ENCODE measurements at regions not wholly inside any gene's neighbourhood (a gene's known extent, or its start where the extent isn't known, plus 50 kb on each side); places are given as distances from the start of the nearest gene placed in this dataset.

DNA sequence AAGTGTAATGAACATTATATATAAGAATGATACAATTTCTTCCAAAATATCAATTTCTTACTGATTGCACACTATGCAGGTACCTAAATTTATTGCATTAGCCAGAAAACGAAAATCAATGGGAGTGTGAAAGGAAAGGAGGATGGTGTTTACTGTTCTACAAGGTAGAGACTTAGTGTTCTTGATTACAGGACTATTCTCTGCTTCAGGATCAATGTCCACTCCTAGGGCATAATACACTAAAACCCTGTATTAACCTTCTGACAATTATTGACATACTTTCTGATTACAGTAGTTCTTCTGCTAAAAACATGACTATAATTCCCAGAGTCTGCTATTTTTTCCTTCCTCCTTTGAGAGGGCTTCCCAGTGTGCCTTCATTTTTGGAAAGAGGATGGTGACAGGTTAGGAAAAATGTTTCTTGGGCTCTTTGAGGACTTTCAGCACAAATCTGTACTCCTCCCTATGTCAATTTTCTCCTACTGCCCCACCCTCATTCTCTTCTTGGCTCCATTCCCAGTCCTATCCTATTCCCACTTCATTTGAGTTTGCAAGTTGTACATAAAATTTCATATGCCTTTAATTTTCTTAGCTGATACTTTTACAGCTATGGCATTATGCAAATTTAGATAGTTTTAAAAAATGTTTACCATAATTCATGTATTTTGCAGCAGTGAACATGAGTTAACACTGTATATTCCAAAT, 278.9 kb downstream of the CENPW start:
- no peak for DNase-seq
- intact Hi-C loops (cut with micrococcal nuclease) = no loop called here
- no peaks in the 10 kb centered on the region for H3K36me3 Mint-ChIP-seq (ENCODE audit: low read depth)

DNA sequence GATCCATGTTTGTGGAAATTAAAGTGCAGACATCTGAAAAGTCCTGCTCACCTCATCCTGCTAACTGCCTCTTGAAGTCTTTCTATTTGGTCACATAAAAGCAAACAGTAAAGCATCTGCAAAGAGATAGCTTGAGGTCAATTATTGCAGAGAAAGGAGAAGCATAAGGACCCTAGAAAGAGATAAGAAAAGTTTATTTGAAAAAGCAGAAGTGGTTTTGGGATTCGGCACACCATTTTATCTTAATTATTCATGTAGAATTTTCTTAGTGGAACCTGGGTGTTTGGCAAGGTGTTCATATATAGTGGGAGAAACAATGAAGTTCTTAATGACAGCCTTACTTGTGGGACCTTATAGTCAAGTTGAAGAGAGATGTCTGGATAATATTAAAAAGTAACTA, 280.8 kb downstream of the CENPW start:
- Mint-ChIP-seq H3K9me3 (no peaks in the 10 kb centered on the region), H3K27ac (no peak overlapping the region), H3K4me1 (ENCODE audit: low read depth) (no peaks in the 10 kb centered on the region), H3K36me3 (ENCODE audit: low read depth) (no peaks in the 10 kb centered on the region), H3K4me3 (no peak overlapping the region), H3K27me3 (no peaks in the 10 kb centered on the region)
- no peak for DNase-seq
- TF ChIP-seq, protein P1, sequence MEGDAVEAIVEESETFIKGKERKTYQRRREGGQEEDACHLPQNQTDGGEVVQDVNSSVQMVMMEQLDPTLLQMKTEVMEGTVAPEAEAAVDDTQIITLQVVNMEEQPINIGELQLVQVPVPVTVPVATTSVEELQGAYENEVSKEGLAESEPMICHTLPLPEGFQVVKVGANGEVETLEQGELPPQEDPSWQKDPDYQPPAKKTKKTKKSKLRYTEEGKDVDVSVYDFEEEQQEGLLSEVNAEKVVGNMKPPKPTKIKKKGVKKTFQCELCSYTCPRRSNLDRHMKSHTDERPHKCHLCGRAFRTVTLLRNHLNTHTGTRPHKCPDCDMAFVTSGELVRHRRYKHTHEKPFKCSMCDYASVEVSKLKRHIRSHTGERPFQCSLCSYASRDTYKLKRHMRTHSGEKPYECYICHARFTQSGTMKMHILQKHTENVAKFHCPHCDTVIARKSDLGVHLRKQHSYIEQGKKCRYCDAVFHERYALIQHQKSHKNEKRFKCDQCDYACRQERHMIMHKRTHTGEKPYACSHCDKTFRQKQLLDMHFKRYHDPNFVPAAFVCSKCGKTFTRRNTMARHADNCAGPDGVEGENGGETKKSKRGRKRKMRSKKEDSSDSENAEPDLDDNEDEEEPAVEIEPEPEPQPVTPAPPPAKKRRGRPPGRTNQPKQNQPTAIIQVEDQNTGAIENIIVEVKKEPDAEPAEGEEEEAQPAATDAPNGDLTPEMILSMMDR (IDR thresholded peaks at IDR 0.05) = no peak
- no peak for ATAC-seq
- intact Hi-C loops (cut with micrococcal nuclease) = no loop called here
- CTCF ChIA-PET = no interaction called here
- POLR2A ChIA-PET = no interaction called here

More for the DNA sequence above, 278.9 kb downstream of the CENPW start:
- TF ChIP-seq, protein P1 (IDR thresholded peaks at IDR 0.05) = no peak
- no peaks in the 10 kb centered on the region for H3K27me3 Mint-ChIP-seq
- H3K27ac Mint-ChIP-seq = no peak overlapping the region
- ChIA-PET POLR2A (no interaction called here), CTCF (no interaction called here)
- no peaks in the 10 kb centered on the region for H3K4me1 Mint-ChIP-seq (ENCODE audit: low read depth)
- H3K9me3 Mint-ChIP-seq = no peaks in the 10 kb centered on the region
- ATAC-seq = no peak
- no peak overlapping the region for H3K4me3 Mint-ChIP-seq

DNA sequence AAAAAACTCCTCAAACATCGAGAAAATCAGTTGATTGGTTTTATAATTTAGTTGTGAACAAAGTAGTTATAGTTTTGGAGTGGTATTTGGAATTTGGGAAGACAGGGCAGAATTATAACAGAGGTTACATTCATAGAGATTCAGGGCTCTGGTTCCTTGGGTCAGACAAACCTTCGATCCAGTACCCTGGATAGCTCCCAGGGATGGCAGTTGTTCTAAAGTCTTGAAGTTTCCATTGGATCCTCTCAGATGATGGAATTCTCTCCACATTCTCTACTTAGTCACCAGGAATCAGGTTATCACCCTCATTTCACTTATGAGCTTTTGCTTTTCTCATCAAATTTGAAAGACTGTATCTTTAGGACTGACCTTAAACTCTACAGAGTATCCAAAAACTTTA, 285.1 kb downstream of the CENPW start:
- Mint-ChIP-seq H3K27ac (no peak overlapping the region), H3K9me3 (no peaks in the 10 kb centered on the region), H3K27me3 (no peaks in the 10 kb centered on the region), H3K4me3 (no peak overlapping the region), H3K4me1 (ENCODE audit: low read depth) (no peaks in the 10 kb centered on the region), H3K36me3 (ENCODE audit: low read depth) (no peaks in the 10 kb centered on the region)
- TF ChIP-seq, protein P1 (IDR thresholded peaks at IDR 0.05) = no peak
- CTCF ChIA-PET = no interaction called here
- POLR2A ChIA-PET = no interaction called here
- intact Hi-C loops (cut with micrococcal nuclease) = no loop called here
- DNase-seq (no peak), ATAC-seq (no peak)

DNA sequence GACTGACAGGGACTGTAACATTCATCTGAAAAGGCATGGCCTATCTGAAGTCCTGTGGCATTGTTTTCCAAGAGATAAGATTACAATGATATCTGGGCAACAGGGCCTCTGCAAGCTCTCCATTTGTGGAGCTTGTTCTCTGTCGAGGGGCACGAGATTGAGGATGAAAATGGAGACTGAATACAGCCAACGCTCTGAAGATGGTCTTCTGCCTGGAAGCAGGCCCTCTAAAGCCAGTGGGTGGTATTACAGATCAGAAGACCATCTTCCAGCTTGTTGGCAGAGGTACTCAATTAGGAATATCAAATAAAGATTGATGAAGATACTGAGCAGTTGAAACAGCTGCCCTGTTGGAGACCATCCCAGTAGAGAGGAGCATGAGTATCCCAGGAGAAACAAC, 288.2 kb downstream of the CENPW start:
- H3K9me3 Mint-ChIP-seq = no peaks in the 10 kb centered on the region
- no peaks in the 10 kb centered on the region for H3K36me3 Mint-ChIP-seq (ENCODE audit: low read depth)
- no peak overlapping the region for H3K4me3 Mint-ChIP-seq
- no peaks in the 10 kb centered on the region for H3K4me1 Mint-ChIP-seq (ENCODE audit: low read depth)
- ChIA-PET POLR2A (no interaction called here), CTCF (no interaction called here)
- no peaks in the 10 kb centered on the region for H3K27me3 Mint-ChIP-seq
- intact Hi-C loops (cut with micrococcal nuclease) = no loop called here
- TF ChIP-seq, protein P1 (IDR thresholded peaks at IDR 0.05) = no peak
- ATAC-seq (no peak), DNase-seq (no peak)
- no peak overlapping the region for H3K27ac Mint-ChIP-seq

DNA sequence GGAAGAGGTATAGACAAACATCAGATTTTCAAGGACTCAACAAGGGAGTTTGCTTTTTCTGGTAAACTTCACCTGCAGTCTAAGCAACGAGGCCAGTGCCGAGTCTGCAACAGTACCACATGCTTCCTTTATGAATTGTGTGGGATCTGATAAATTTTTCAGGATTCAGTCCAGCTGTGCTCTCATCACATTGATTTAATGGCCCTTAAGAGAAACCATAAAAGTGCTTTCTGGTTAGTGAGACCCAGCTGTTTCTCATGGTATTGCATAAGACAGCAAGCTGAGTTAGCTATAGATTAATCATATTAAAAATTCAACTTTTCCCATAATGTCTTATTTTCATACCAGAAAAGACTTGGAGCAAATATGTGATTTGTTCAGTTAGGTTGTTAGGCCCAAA, 291.4 kb downstream of the CENPW start:
- TF ChIP-seq, protein P1 (IDR thresholded peaks at IDR 0.05) = no peak
- ChIA-PET POLR2A (no interaction called here), CTCF (interaction anchor here (0.6 kb wide), 1 partner anchor 129 kb away, joined by 3 read pairs; no protein-coding TSS in a partner anchor)
- no peaks in the 10 kb centered on the region for H3K9me3 Mint-ChIP-seq
- H3K27ac Mint-ChIP-seq = no peak overlapping the region
- H3K4me1 Mint-ChIP-seq (ENCODE audit: low read depth) = no peaks in the 10 kb centered on the region
- H3K36me3 Mint-ChIP-seq (ENCODE audit: low read depth) = no peaks in the 10 kb centered on the region
- ATAC-seq (no peak), DNase-seq (no peak)
- no peaks in the 10 kb centered on the region for H3K27me3 Mint-ChIP-seq
- intact Hi-C loops (cut with micrococcal nuclease) = no loop called here
- H3K4me3 Mint-ChIP-seq = no peak overlapping the region
